ENCODE measurements at regions not wholly inside any gene's neighbourhood (a gene's known extent, or its start where the extent isn't known, plus 50 kb on each side); places are given as distances from the start of the nearest gene placed in this dataset.

- DNase-seq (peak in 1 of 3 donors; percentile 6), ATAC-seq (ENCODE audit: insufficient read depth, low FRiP score) (no peak)
- Histone ChIP-seq H3K4me3 (no peak overlapping the region), H3K27ac (ENCODE audit: low read depth in 1 of 2, low read length in 1 of 2) (no peak overlapping the region), H3K4me1 (ENCODE audit: control insufficient read depth in 5 of 5, insufficient read depth in 5 of 5, low read length in 5 of 5) (no peaks in the 10 kb centered on the region), H3K9me3 (ENCODE audit: control insufficient read depth in 4 of 4, insufficient read depth in 3 of 4, low read length in 3 of 4) (peaks cover 0 to 6% (median 0%) of the 10 kb centered on the region in 4 donors), H3K36me3 (ENCODE audit: control insufficient read depth in 4 of 4, insufficient read depth in 4 of 4, low read length in 4 of 4) (no peaks in the 10 kb centered on the region), H3K9ac (ENCODE audit: insufficient read depth in 1 of 2, low read length in 2 of 2) (no peak overlapping the region), H3K27me3 (ENCODE audit: control insufficient read depth in 3 of 3, insufficient read depth in 3 of 3, low read length in 2 of 3) (peaks cover 5 to 19% (median 6%) of the 10 kb centered on the region in 3 donors)
- WGBS, 2 donors: 25 to 40% methylated on average over 25 to 26 of the region's 26 CpGs
- TF ChIP-seq, protein P1, sequence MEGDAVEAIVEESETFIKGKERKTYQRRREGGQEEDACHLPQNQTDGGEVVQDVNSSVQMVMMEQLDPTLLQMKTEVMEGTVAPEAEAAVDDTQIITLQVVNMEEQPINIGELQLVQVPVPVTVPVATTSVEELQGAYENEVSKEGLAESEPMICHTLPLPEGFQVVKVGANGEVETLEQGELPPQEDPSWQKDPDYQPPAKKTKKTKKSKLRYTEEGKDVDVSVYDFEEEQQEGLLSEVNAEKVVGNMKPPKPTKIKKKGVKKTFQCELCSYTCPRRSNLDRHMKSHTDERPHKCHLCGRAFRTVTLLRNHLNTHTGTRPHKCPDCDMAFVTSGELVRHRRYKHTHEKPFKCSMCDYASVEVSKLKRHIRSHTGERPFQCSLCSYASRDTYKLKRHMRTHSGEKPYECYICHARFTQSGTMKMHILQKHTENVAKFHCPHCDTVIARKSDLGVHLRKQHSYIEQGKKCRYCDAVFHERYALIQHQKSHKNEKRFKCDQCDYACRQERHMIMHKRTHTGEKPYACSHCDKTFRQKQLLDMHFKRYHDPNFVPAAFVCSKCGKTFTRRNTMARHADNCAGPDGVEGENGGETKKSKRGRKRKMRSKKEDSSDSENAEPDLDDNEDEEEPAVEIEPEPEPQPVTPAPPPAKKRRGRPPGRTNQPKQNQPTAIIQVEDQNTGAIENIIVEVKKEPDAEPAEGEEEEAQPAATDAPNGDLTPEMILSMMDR (IDR thresholded peaks at IDR 0.05; ENCODE audit: control extremely low read depth, extremely low read depth): no peak
Measured at GRCh38 chr4:8725071-8725841, 132.7 kb downstream of the CPZ start.

GRCh38 chr4:8724436-8725070 is 132.0 kb downstream of the CPZ start:
- peaks cover 0 to 7% (median 0%) of the 10 kb centered on the region in 4 donors for H3K9me3 ChIP-seq (ENCODE audit: control insufficient read depth in 4 of 4, insufficient read depth in 3 of 4, low read length in 3 of 4)
- 46 to 71% methylated on average over 20 of the region's 20 CpGs for WGBS, 2 donors
- ATAC-seq (ENCODE audit: insufficient read depth, low FRiP score): no peak
- peaks cover 5 to 19% (median 6%) of the 10 kb centered on the region in 3 donors for H3K27me3 ChIP-seq (ENCODE audit: control insufficient read depth in 3 of 3, insufficient read depth in 3 of 3, low read length in 2 of 3)
- H3K27ac ChIP-seq (ENCODE audit: low read depth in 1 of 2, low read length in 1 of 2): no peak overlapping the region
- H3K4me1 ChIP-seq (ENCODE audit: control insufficient read depth in 5 of 5, insufficient read depth in 5 of 5, low read length in 5 of 5): no peaks in the 10 kb centered on the region
- no peak overlapping the region for H3K9ac ChIP-seq (ENCODE audit: insufficient read depth in 1 of 2, low read length in 2 of 2)
- TF ChIP-seq, protein P1 (IDR thresholded peaks at IDR 0.05; ENCODE audit: control extremely low read depth, extremely low read depth): no peak
- no peaks in the 10 kb centered on the region for H3K36me3 ChIP-seq (ENCODE audit: control insufficient read depth in 4 of 4, insufficient read depth in 4 of 4, low read length in 4 of 4)
- no peak for DNase-seq
- H3K4me3 ChIP-seq: no peak overlapping the region

DNA sequence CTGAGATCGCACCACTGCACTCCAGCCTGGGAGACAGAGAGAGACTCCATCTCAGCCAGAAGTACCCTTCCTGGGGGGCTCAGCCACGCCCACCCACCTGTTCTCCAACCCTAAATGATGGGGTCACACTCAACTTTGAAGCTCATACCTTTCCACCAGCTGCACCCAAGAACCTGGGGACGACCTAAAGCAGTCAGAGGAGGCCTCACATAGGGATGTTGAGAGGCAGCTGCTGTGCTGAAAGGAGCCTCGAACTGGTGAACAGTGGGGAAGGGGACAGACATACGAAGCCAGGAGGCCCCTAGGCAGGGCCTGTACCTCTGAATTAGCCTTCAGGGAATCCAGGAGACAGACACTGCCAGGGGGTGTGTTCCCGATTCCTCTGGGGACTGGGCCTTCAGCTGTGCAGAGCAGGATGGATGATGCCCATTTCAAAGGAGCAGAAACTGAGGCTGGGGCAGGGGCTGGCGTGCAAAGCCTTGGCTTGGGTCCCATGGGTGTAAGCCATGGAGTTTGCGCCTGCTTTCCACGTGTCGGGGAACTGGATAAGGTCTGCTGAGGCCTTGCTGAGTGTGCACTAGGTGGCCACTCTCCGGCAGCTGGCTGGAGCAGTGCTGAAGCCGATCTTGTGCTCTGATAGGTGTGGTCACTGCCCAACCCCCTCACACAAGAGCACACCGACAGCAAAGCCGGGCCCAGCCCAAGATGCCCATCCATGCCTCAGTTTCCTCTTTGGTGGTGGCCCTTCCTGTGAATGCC is 130.8 kb downstream of the CPZ start:
- ATAC-seq (ENCODE audit: insufficient read depth, low FRiP score): no peak
- H3K27ac ChIP-seq (ENCODE audit: low read depth in 1 of 2, low read length in 1 of 2): no peak overlapping the region
- H3K4me1 ChIP-seq (ENCODE audit: control insufficient read depth in 5 of 5, insufficient read depth in 5 of 5, low read length in 5 of 5): no peaks in the 10 kb centered on the region
- 69 to 81% methylated on average over 14 of the region's 14 CpGs for WGBS, 2 donors
- peaks cover 0 to 11% (median 0%) of the 10 kb centered on the region in 4 donors for H3K9me3 ChIP-seq (ENCODE audit: control insufficient read depth in 4 of 4, insufficient read depth in 3 of 4, low read length in 3 of 4)
- no peak overlapping the region for H3K4me3 ChIP-seq
- peak in 1 of 3 donors; percentile 4 for DNase-seq
- H3K36me3 ChIP-seq (ENCODE audit: control insufficient read depth in 4 of 4, insufficient read depth in 4 of 4, low read length in 4 of 4): no peaks in the 10 kb centered on the region
- TF ChIP-seq, protein P1 (IDR thresholded peaks at IDR 0.05; ENCODE audit: control extremely low read depth, extremely low read depth): no peak
- H3K27me3 ChIP-seq (ENCODE audit: control insufficient read depth in 3 of 3, insufficient read depth in 3 of 3, low read length in 2 of 3): peaks cover 5 to 19% (median 6%) of the 10 kb centered on the region in 3 donors
- H3K9ac ChIP-seq (ENCODE audit: insufficient read depth in 1 of 2, low read length in 2 of 2): no peak overlapping the region

Measured in lung (tissue), 11 donors.